CD4-positive, alpha-beta memory T cell (primary cell): ENCODE measurements at regions not wholly inside any gene's neighbourhood (a gene's known extent, or its start where the extent isn't known, plus 50 kb on each side); places are given as distances from the start of the nearest gene placed in this dataset.

Experiments
- CTCF ChIA-PET: fragments of 350-600 bp; sonication (Branson Sonifier 250); formaldehyde crosslinking; loops from one replicate; lab custom pipeline; 2021; ENCODE audit warnings: inconsistent platforms; ENCODE audit not compliant: partially characterized antibody; lab: Charles Lee
- POLR2A ChIA-PET: fragments of 350-600 bp; sonication (Branson Sonifier 250); formaldehyde crosslinking; loops from one replicate; lab custom pipeline; 2021; ENCODE audit not compliant: partially characterized antibody; lab: Charles Lee
- DNase-seq, 5 donors: peaks; one replicate each; pipeline versions ENCODE4 v3.0.0 to v3.0.0-alpha.2; 2020 to 2022; ENCODE audit warnings: mixed read lengths in 1 of 5
- H3K27ac ChIP-seq: one replicate; pipeline ENCODE4 v1.7.0; 2013; ENCODE audit warnings: low read depth, low read length
- H3K27me3 ChIP-seq: 2 replicates; pipeline ENCODE4 v1.7.0; 2013; ENCODE audit warnings: mild to moderate bottlenecking, low read length, moderate library complexity; ENCODE audit not compliant: insufficient read depth
- H3K36me3 ChIP-seq: 2 replicates; pipeline ENCODE4 v1.7.0; 2013; ENCODE audit warnings: mild to moderate bottlenecking, low read length, moderate library complexity; ENCODE audit not compliant: insufficient read depth
- H3K4me1 ChIP-seq: 2 replicates; pipeline ENCODE4 v1.7.0; 2013; ENCODE audit warnings: mild to moderate bottlenecking, low read length, moderate library complexity; ENCODE audit not compliant: insufficient read depth
- H3K4me3 ChIP-seq, 2 donors: one replicate each; pipeline ENCODE4 v1.7.0; 2013; ENCODE audit warnings: low read length in 2 of 2, mild to moderate bottlenecking in 1 of 2
- H3K9me3 ChIP-seq, 2 donors: one replicate each; pipeline ENCODE4 v1.7.0; 2013; ENCODE audit warnings: low read length in 2 of 2, control low read depth in 1 of 2; ENCODE audit not compliant: control insufficient read depth in 1 of 2
- H3K27ac Mint-ChIP-seq, 7 donors: one replicate each; pipeline ENCODE4 v1.8.0; 2020 to 2021; ENCODE audit warnings: mixed read lengths in 7 of 7, mild to moderate bottlenecking in 6 of 7, inconsistent platforms in 3 of 7, moderate library complexity in 3 of 7
- H3K27me3 Mint-ChIP-seq, 2 donors: one replicate each; pipeline ENCODE4 v1.8.0; 2020 to 2021; ENCODE audit warnings: mixed read lengths in 2 of 2
- H3K36me3 Mint-ChIP-seq, 2 donors: one replicate each; pipeline ENCODE4 v1.8.0; 2020 to 2021; ENCODE audit warnings: mixed read lengths in 2 of 2, inconsistent platforms in 1 of 2, mild to moderate bottlenecking in 1 of 2
- H3K4me1 Mint-ChIP-seq, 4 donors: one replicate each; pipeline ENCODE4 v1.8.0; 2020 to 2021; ENCODE audit warnings: mixed read lengths in 4 of 4, mild to moderate bottlenecking in 1 of 4
- H3K4me3 Mint-ChIP-seq, 8 donors: one replicate each; pipeline ENCODE4 v1.8.0; 2020 to 2021; ENCODE audit warnings: mixed read lengths in 8 of 8, mild to moderate bottlenecking in 7 of 8, moderate library complexity in 6 of 8, inconsistent platforms in 3 of 8
- H3K9me3 Mint-ChIP-seq, 8 donors: one replicate each; pipeline ENCODE4 v1.8.0; 2020 to 2021; ENCODE audit warnings: mixed read lengths in 8 of 8, mild to moderate bottlenecking in 5 of 8, inconsistent platforms in 3 of 8, moderate library complexity in 1 of 8
- intact Hi-C: fragments of 100-400 bp; cut with micrococcal nuclease; formaldehyde crosslinking; loops from one replicate; pipeline ENCODE4 v1.15.1; 2023

GRCh38 chr6:113050979-113051378 is 703.8 kb downstream of the RFPL4B start:
- Mint-ChIP-seq H3K4me1 (no peaks in the 10 kb centered on the region), H3K36me3 (no peaks in the 10 kb centered on the region), H3K27ac (peak overlapping the region in 1 of 7 donors; percentile 36), H3K4me3 (no peak overlapping the region), H3K27me3 (no peaks in the 10 kb centered on the region), H3K9me3 (peaks cover 0 to 7% (median 2%) of the 10 kb centered on the region in 8 donors)
- Histone ChIP-seq H3K36me3 (no peaks in the 10 kb centered on the region), H3K4me1 (no peaks in the 10 kb centered on the region), H3K27me3 (no peaks in the 10 kb centered on the region), H3K4me3 (no peak overlapping the region), H3K9me3 (no peaks in the 10 kb centered on the region), H3K27ac (no peak overlapping the region)
- no peak for DNase-seq
- intact Hi-C loops: no loop called here
- POLR2A ChIA-PET: no interaction called here
- CTCF ChIA-PET: no interaction called here

- H3K9me3 Mint-ChIP-seq: peaks cover 0 to 12% (median 3%) of the 10 kb centered on the region in 8 donors
- no peaks in the 10 kb centered on the region for H3K4me1 Mint-ChIP-seq
- DNase-seq: no peak
- no peaks in the 10 kb centered on the region for H3K36me3 Mint-ChIP-seq
- Histone ChIP-seq H3K36me3 (no peaks in the 10 kb centered on the region), H3K4me1 (no peaks in the 10 kb centered on the region), H3K4me3 (no peak overlapping the region), H3K9me3 (no peaks in the 10 kb centered on the region), H3K27ac (no peak overlapping the region), H3K27me3 (no peaks in the 10 kb centered on the region)
- H3K4me3 Mint-ChIP-seq: no peak overlapping the region
- CTCF ChIA-PET: no interaction called here
- POLR2A ChIA-PET: no interaction called here
- H3K27ac Mint-ChIP-seq: no peak overlapping the region
- intact Hi-C loops: no loop called here
- H3K27me3 Mint-ChIP-seq: no peaks in the 10 kb centered on the region
Observed at GRCh38 chr6:113052506-113052905, 705.4 kb downstream of the RFPL4B start.

- Histone ChIP-seq H3K4me3 (no peak overlapping the region), H3K9me3 (no peaks in the 10 kb centered on the region), H3K27me3 (no peaks in the 10 kb centered on the region), H3K4me1 (no peaks in the 10 kb centered on the region), H3K27ac (no peak overlapping the region), H3K36me3 (no peaks in the 10 kb centered on the region)
- ChIA-PET POLR2A (no interaction called here), CTCF (no interaction called here)
- no peaks in the 10 kb centered on the region for H3K27me3 Mint-ChIP-seq
- intact Hi-C loops: no loop called here
- no peaks in the 10 kb centered on the region for H3K36me3 Mint-ChIP-seq
- H3K9me3 Mint-ChIP-seq: peaks cover 0 to 11% (median 3%) of the 10 kb centered on the region in 8 donors
- H3K4me3 Mint-ChIP-seq: no peak overlapping the region
- no peak overlapping the region for H3K27ac Mint-ChIP-seq
- no peak for DNase-seq
- H3K4me1 Mint-ChIP-seq: no peaks in the 10 kb centered on the region
Observed at GRCh38 chr6:113055061-113055460, 707.9 kb downstream of the RFPL4B start.

GRCh38 chr6:113055998-113056397 is 708.9 kb downstream of the RFPL4B start:
- ChIA-PET CTCF (no interaction called here), POLR2A (no interaction called here)
- no peaks in the 10 kb centered on the region for H3K36me3 ChIP-seq
- H3K27ac ChIP-seq: no peak overlapping the region
- intact Hi-C loops: no loop called here
- no peak overlapping the region for H3K27ac Mint-ChIP-seq
- DNase-seq: no peak
- H3K27me3 ChIP-seq: no peaks in the 10 kb centered on the region
- H3K27me3 Mint-ChIP-seq: no peaks in the 10 kb centered on the region
- H3K9me3 Mint-ChIP-seq: peaks cover 0 to 8% (median 2%) of the 10 kb centered on the region in 8 donors
- H3K4me1 Mint-ChIP-seq: no peaks in the 10 kb centered on the region
- H3K9me3 ChIP-seq: no peaks in the 10 kb centered on the region
- H3K4me1 ChIP-seq: no peaks in the 10 kb centered on the region
- no peaks in the 10 kb centered on the region for H3K36me3 Mint-ChIP-seq
- no peak overlapping the region for H3K4me3 ChIP-seq
- no peak overlapping the region for H3K4me3 Mint-ChIP-seq

GRCh38 chr6:113057567-113058053 is 710.5 kb downstream of the RFPL4B start:
- H3K4me1 Mint-ChIP-seq: no peaks in the 10 kb centered on the region
- peaks cover 0 to 8% (median 1%) of the 10 kb centered on the region in 8 donors for H3K9me3 Mint-ChIP-seq
- Histone ChIP-seq H3K9me3 (no peaks in the 10 kb centered on the region), H3K36me3 (no peaks in the 10 kb centered on the region), H3K4me3 (no peak overlapping the region), H3K4me1 (no peaks in the 10 kb centered on the region), H3K27ac (no peak overlapping the region), H3K27me3 (no peaks in the 10 kb centered on the region)
- no peak overlapping the region for H3K4me3 Mint-ChIP-seq
- DNase-seq: no peak
- POLR2A ChIA-PET: no interaction called here
- H3K27ac Mint-ChIP-seq: no peak overlapping the region
- CTCF ChIA-PET: no interaction called here
- intact Hi-C loops: no loop called here
- no peaks in the 10 kb centered on the region for H3K36me3 Mint-ChIP-seq
- H3K27me3 Mint-ChIP-seq: no peaks in the 10 kb centered on the region

GRCh38 chr6:113060664-113061063 is 713.5 kb downstream of the RFPL4B start:
- Mint-ChIP-seq H3K4me3 (no peak overlapping the region), H3K27me3 (no peaks in the 10 kb centered on the region), H3K27ac (no peak overlapping the region), H3K36me3 (no peaks in the 10 kb centered on the region), H3K9me3 (peaks cover 0 to 11% (median 2%) of the 10 kb centered on the region in 8 donors), H3K4me1 (no peaks in the 10 kb centered on the region)
- ChIA-PET CTCF (no interaction called here), POLR2A (no interaction called here)
- DNase-seq: no peak
- Histone ChIP-seq H3K4me3 (no peak overlapping the region), H3K9me3 (no peaks in the 10 kb centered on the region), H3K4me1 (no peaks in the 10 kb centered on the region), H3K36me3 (no peaks in the 10 kb centered on the region), H3K27me3 (no peaks in the 10 kb centered on the region), H3K27ac (no peak overlapping the region)
- intact Hi-C loops: no loop called here

GRCh38 chr6:113065611-113066010 is 718.5 kb downstream of the RFPL4B start:
- H3K36me3 Mint-ChIP-seq: no peaks in the 10 kb centered on the region
- H3K27ac ChIP-seq: no peak overlapping the region
- H3K27ac Mint-ChIP-seq: no peak overlapping the region
- no peaks in the 10 kb centered on the region for H3K27me3 Mint-ChIP-seq
- peaks cover 0 to 9% (median 3%) of the 10 kb centered on the region in 8 donors for H3K9me3 Mint-ChIP-seq
- no peaks in the 10 kb centered on the region for H3K9me3 ChIP-seq
- no peaks in the 10 kb centered on the region for H3K27me3 ChIP-seq
- DNase-seq: no peak
- H3K36me3 ChIP-seq: no peaks in the 10 kb centered on the region
- POLR2A ChIA-PET: no interaction called here
- H3K4me3 ChIP-seq: no peak overlapping the region
- no peak overlapping the region for H3K4me3 Mint-ChIP-seq
- H3K4me1 Mint-ChIP-seq: no peaks in the 10 kb centered on the region
- CTCF ChIA-PET: no interaction called here
- intact Hi-C loops: no loop called here
- no peaks in the 10 kb centered on the region for H3K4me1 ChIP-seq
